ENCODE measurements at regions not wholly inside any gene's neighbourhood (a gene's known extent, or its start where the extent isn't known, plus 50 kb on each side); places are given as distances from the start of the nearest gene placed in this dataset.
"Not testable (repeated sequence)": the region's sequence is repeated elsewhere in the genome, so short reads cannot be mapped to it uniquely, and the experiment has no call there.

- no peak for DNase-seq
These were observed 158.5 kb downstream of the KLRB1 start for GRCh38 chr12:9449181-9449580.

GRCh38 chr12:9448648-9449047 lies 159.1 kb downstream of the KLRB1 start:
- DNase-seq: not testable (repeated sequence)

- peak; percentile 94 for DNase-seq
These were observed 159.7 kb downstream of the KLRB1 start for GRCh38 chr12:9447791-9448614.

GRCh38 chr12:9446883-9447761 lies 160.6 kb downstream of the KLRB1 start:
- not testable (repeated sequence) for DNase-seq

- DNase-seq: not testable (repeated sequence)
These were observed 167.3 kb downstream of the KLRB1 start for GRCh38 chr12:9440428-9440827.

- DNase-seq: peak; percentile 42
These were observed 172.0 kb downstream of the KLRB1 start for GRCh38 chr12:9435682-9436081.

- DNase-seq: not testable (repeated sequence)
These were observed 177.3 kb downstream of the KLRB1 start for GRCh38 chr12:9430385-9430784.

GRCh38 chr12:9428856-9429255 lies 178.9 kb downstream of the KLRB1 start:
- not testable (repeated sequence) for DNase-seq

GRCh38 chr12:9425429-9425828 lies 182.3 kb downstream of the KLRB1 start:
- DNase-seq: not testable (repeated sequence)

- DNase-seq: not testable (repeated sequence)
These were observed 183.5 kb downstream of the KLRB1 start for GRCh38 chr12:9424175-9424740.

GRCh38 chr12:9422689-9423088 lies 185.0 kb downstream of the KLRB1 start:
- not testable (repeated sequence) for DNase-seq

GRCh38 chr12:9421520-9422086 lies 186.1 kb downstream of the KLRB1 start:
- not testable (repeated sequence) for DNase-seq

GRCh38 chr12:9420817-9421519 lies 186.7 kb downstream of the KLRB1 start:
- DNase-seq: not testable (repeated sequence)

- DNase-seq: not testable (repeated sequence)
These were observed 189.1 kb downstream of the KLRB1 start for GRCh38 chr12:9418669-9419041.

- not testable (repeated sequence) for DNase-seq
These were observed 189.6 kb downstream of the KLRB1 start for GRCh38 chr12:9417947-9418668.

- DNase-seq: not testable (repeated sequence)
These were observed 190.4 kb downstream of the KLRB1 start for GRCh38 chr12:9417341-9417740.

- not testable (repeated sequence) for DNase-seq
These were observed 191.4 kb downstream of the KLRB1 start for GRCh38 chr12:9416346-9416745.

GRCh38 chr12:9415898-9416297 lies 191.8 kb downstream of the KLRB1 start:
- not testable (repeated sequence) for DNase-seq

GRCh38 chr12:9413862-9414261 lies 193.9 kb downstream of the KLRB1 start:
- DNase-seq: not testable (repeated sequence)

GRCh38 chr12:9412459-9412858 lies 195.3 kb downstream of the KLRB1 start:
- not testable (repeated sequence) for DNase-seq

- not testable (repeated sequence) for DNase-seq
These were observed 196.0 kb downstream of the KLRB1 start for GRCh38 chr12:9411616-9412268.
